Right lobe of liver (tissue), 6 donors: ENCODE measurements at regions not wholly inside any gene's neighbourhood (a gene's known extent, or its start where the extent isn't known, plus 50 kb on each side); places are given as distances from the start of the nearest gene placed in this dataset.
"Not testable (repeated sequence)": the region's sequence is repeated elsewhere in the genome, so short reads cannot be mapped to it uniquely, and the experiment has no call there.

Experiments used
- ATAC-seq, 4 donors: fragments of 200-7000 bp; cut with Tn5 transposase; one replicate each; pipeline ENCODE4 v1.9.1; 2020; ENCODE audit warnings: mild to moderate bottlenecking in 4 of 4, moderate library complexity in 4 of 4
- DNase-seq, 3 donors: peaks; one replicate each; pipeline ENCODE4 v3.0.0-alpha.2; 2020
- H3K27ac ChIP-seq, 3 donors: fragments of 200-600 bp; one replicate each; pipeline ENCODE4 v1.8.0; 2022
- H3K27me3 ChIP-seq, 2 donors: fragments of 200-600 bp; one replicate each; pipeline ENCODE4 v1.8.0; 2022
- H3K36me3 ChIP-seq, 4 donors: fragments of 200-600 bp; sonication (generic) in 1 of 4; one replicate each; pipeline versions ENCODE4 v1.5.1 to v1.8.0; 2017 to 2022; ENCODE audit warnings: control low read depth in 1 of 4
- H3K4me1 ChIP-seq, 4 donors: fragments of 200-600 bp; sonication (generic) in 1 of 4; one replicate each; pipeline versions ENCODE4 v1.5.1 to v1.8.0; 2017 to 2022; ENCODE audit warnings: control low read depth in 1 of 4
- H3K4me3 ChIP-seq, 3 donors: fragments of 200-600 bp; one replicate each; pipeline ENCODE4 v1.8.0; 2022
- H3K9me3 ChIP-seq, 4 donors: fragments of 200-600 bp; sonication (generic) in 1 of 4; one replicate each; pipeline versions ENCODE4 v1.5.1 to v1.8.0; 2017 to 2022; ENCODE audit warnings: control low read depth in 1 of 4
- CTCF ChIP-seq, 4 donors: fragments of 200-600 bp in 3 of 4; fragments of 450-650 bp in 1 of 4; IDR thresholded peaks; one replicate each; pipeline versions ENCODE4 v1.5.1 to v1.8.0; 2016 to 2022; ENCODE audit warnings: antibody characterized with exemption in 4 of 4, mild to moderate bottlenecking in 2 of 4
- POLR2A ChIP-seq: fragments of 450-650 bp; IDR thresholded peaks from one replicate; pipeline ENCODE4 v1.6.1; 2017; ENCODE audit warnings: antibody characterized with exemption, mild to moderate bottlenecking
- WGBS: methylation state at CpG from one replicate; pipeline ENCODE4 v1.1.6; 2018; ENCODE audit warnings: low coverage, low lambda C conversion rate; ENCODE audit not compliant: insufficient coverage; ENCODE audit errors: missing lambda C conversion rate; 5-methylcytosine and 5-hydroxymethylcytosine counted together
- intact Hi-C, 2 donors: fragments of 100-400 bp; cut with DNase I; formaldehyde crosslinking; loops; one replicate each; pipeline versions ENCODE4 v1.11.2 to v1.14.1; 2022
- donor health status: DM: no; HTN: yes; CAD: no.
- donor health status: DM: no; HTN: no; CAD: no.
- donor health status: DM: no; HTN: no; CAD: no.
- donor health status: DM: no; HTN: yes; CAD: no.
- donor health status: DM: no; HTN: yes; CAD: no.

GRCh38 chr2:209181984-209182383, 241.9 kb upstream of the MAP2 start:
- no peaks in the 10 kb centered on the region for H3K9me3 ChIP-seq
- TF ChIP-seq CTCF (IDR thresholded peaks at IDR 0.05) (no peak), POLR2A (no peak)
- H3K4me1 ChIP-seq, result no peaks in the 10 kb centered on the region
- 28% methylated on average over 2 of the region's 2 CpGs for WGBS
- no peaks in the 10 kb centered on the region for H3K36me3 ChIP-seq
- H3K4me3 ChIP-seq, result no peak overlapping the region
- DNase-seq (no peak), ATAC-seq (no peak)
- H3K27ac ChIP-seq, result no peak overlapping the region
- intact Hi-C loops, result no loop called here
- H3K27me3 ChIP-seq, result no peaks in the 10 kb centered on the region

- intact Hi-C loops, result not testable (repeated sequence)
- 67% methylated on average over 1 of the region's 1 CpG for WGBS
Measured at GRCh38 chr2:209186886-209187285, 237.0 kb upstream of the MAP2 start.

GRCh38 chr2:209189893-209190292, 234.0 kb upstream of the MAP2 start:
- Histone ChIP-seq H3K9me3 (no peaks in the 10 kb centered on the region), H3K4me3 (no peak overlapping the region), H3K27me3 (no peaks in the 10 kb centered on the region), H3K36me3 (no peaks in the 10 kb centered on the region), H3K27ac (no peak overlapping the region), H3K4me1 (no peaks in the 10 kb centered on the region)
- intact Hi-C loops, result no loop called here
- no peak for DNase-seq
- ATAC-seq, result no peak
- no peak for TF ChIP-seq POLR2A
- no peak for TF ChIP-seq CTCF (IDR thresholded peaks at IDR 0.05)
- 47% methylated on average over 1 of the region's 1 CpG for WGBS

More at GRCh38 chr2:209186886-209187285, 237.0 kb upstream of the MAP2 start:
- DNase-seq, H3K9me3 ChIP-seq, ATAC-seq, H3K27me3 ChIP-seq, H3K36me3 ChIP-seq, H3K27ac ChIP-seq, H3K4me3 ChIP-seq, H3K4me1 ChIP-seq: not testable (repeated sequence)

- Histone ChIP-seq H3K36me3 (no peaks in the 10 kb centered on the region), H3K9me3 (no peaks in the 10 kb centered on the region), H3K27ac (no peak overlapping the region), H3K27me3 (no peaks in the 10 kb centered on the region), H3K4me1 (no peaks in the 10 kb centered on the region), H3K4me3 (no peak overlapping the region)
- ATAC-seq (no peak), DNase-seq (no peak)
- TF ChIP-seq CTCF (IDR thresholded peaks at IDR 0.05), result no peak
- TF ChIP-seq POLR2A, result no peak
- intact Hi-C loops, result no loop called here
Measured at GRCh38 chr2:209191139-209191538, 232.7 kb upstream of the MAP2 start.

- TF ChIP-seq CTCF (IDR thresholded peaks at IDR 0.05), result no peak
- no peak for TF ChIP-seq POLR2A
- DNase-seq, result no peak
- Histone ChIP-seq H3K4me3 (no peak overlapping the region), H3K27ac (no peak overlapping the region), H3K4me1 (no peaks in the 10 kb centered on the region), H3K9me3 (no peaks in the 10 kb centered on the region), H3K36me3 (no peaks in the 10 kb centered on the region), H3K27me3 (no peaks in the 10 kb centered on the region)
- intact Hi-C loops, result no loop called here
- WGBS, result 26% methylated on average over 2 of the region's 2 CpGs
- no peak for ATAC-seq
Measured at GRCh38 chr2:209194717-209195116, 229.1 kb upstream of the MAP2 start.
